GM23248 (cell line): ENCODE measurements at regions not wholly inside any gene's neighbourhood (a gene's known extent, or its start where the extent isn't known, plus 50 kb on each side); places are given as distances from the start of the nearest gene placed in this dataset.

ENCODE experiments used
- DNase-seq: peaks from one replicate; pipeline ENCODE4 v3.0.0-alpha.2; 2015
- H2AFZ ChIP-seq: fragments of 200-600 bp; sonication (generic); 2 replicates; pipeline ENCODE4 v1.6.1; 2016; ENCODE audit warnings: antibody characterized with exemption
- H3F3A ChIP-seq: fragments of 200-600 bp; sonication (generic); 2 replicates; pipeline ENCODE4 v1.6.1; 2016; ENCODE audit warnings: mild to moderate bottlenecking, antibody characterized with exemption, mixed run types; ENCODE audit not compliant: insufficient read depth
- H3K27ac ChIP-seq: fragments of 200-600 bp; sonication (generic); 2 replicates; pipeline ENCODE4 v1.5.1; 2016; ENCODE audit warnings: mild to moderate bottlenecking
- H3K27me3 ChIP-seq: fragments of 200-600 bp; sonication (generic); replicated peaks from 2 replicates; pipeline ENCODE4 v1.6.1; 2016; ENCODE audit warnings: mild to moderate bottlenecking; ENCODE audit not compliant: insufficient read depth
- H3K36me3 ChIP-seq: fragments of 200-600 bp; sonication (generic); 2 replicates; pipeline ENCODE4 v1.6.1; 2016; ENCODE audit warnings: low read depth, mild to moderate bottlenecking
- H3K4me1 ChIP-seq: fragments of 200-600 bp; sonication (generic); 2 replicates; pipeline ENCODE4 v1.6.1; 2016; ENCODE audit warnings: mild to moderate bottlenecking; ENCODE audit not compliant: insufficient read depth
- H3K4me2 ChIP-seq: fragments of 200-600 bp; sonication (generic); one replicate; pipeline ENCODE4 v1.6.1; 2016; ENCODE audit warnings: mild to moderate bottlenecking; ENCODE audit not compliant: unreplicated experiment
- H3K4me3 ChIP-seq: fragments of 200-600 bp; sonication (generic); 2 replicates; pipeline ENCODE4 v1.5.1; 2016; ENCODE audit warnings: mild to moderate bottlenecking
- H3K79me2 ChIP-seq: fragments of 200-600 bp; sonication (generic); 2 replicates; pipeline ENCODE4 v1.6.1; 2016; ENCODE audit warnings: mild to moderate bottlenecking; ENCODE audit not compliant: insufficient read depth
- H3K9ac ChIP-seq: fragments of 200-600 bp; sonication (generic); 2 replicates; pipeline ENCODE4 v1.6.1; 2016; ENCODE audit warnings: mild to moderate bottlenecking
- H3K9me2 ChIP-seq: fragments of 200-600 bp; sonication (generic); 2 replicates; pipeline ENCODE4 v1.6.1; 2016; ENCODE audit warnings: mixed run types, mild to moderate bottlenecking, moderate library complexity; ENCODE audit not compliant: insufficient read depth
- H3K9me3 ChIP-seq: fragments of 200-600 bp; sonication (generic); one replicate; pipeline ENCODE4 v1.6.1; 2017; ENCODE audit warnings: low read depth
- H4K20me1 ChIP-seq: fragments of 200-600 bp; sonication (generic); 2 replicates; pipeline ENCODE4 v1.6.0; 2016; ENCODE audit not compliant: insufficient read depth
- EZH2 ChIP-seq: fragments of 200-600 bp; sonication (generic); IDR thresholded peaks from 2 replicates; pipeline ENCODE4 v1.6.1; 2018; ENCODE audit warnings: antibody characterized with exemption, mild to moderate bottlenecking; ENCODE audit not compliant: insufficient read depth, poor library complexity, severe bottlenecking
- EZH2phosphoT487 ChIP-seq: fragments of 200-600 bp; sonication (generic); IDR thresholded peaks from 2 replicates; pipeline ENCODE4 v1.6.1; 2018; ENCODE audit warnings: antibody characterized with exemption, moderate library complexity, mild to moderate bottlenecking, low read depth; ENCODE audit not compliant: insufficient read depth
- WGBS, 2 experiments: methylation state at CpG; one replicate each; pipeline ENCODE4 v1.1.6; 2015 to 2017; ENCODE audit warnings: low lambda C conversion rate in 2 of 2, low coverage in 1 of 2; ENCODE audit errors: missing lambda C conversion rate in 2 of 2; 5-methylcytosine and 5-hydroxymethylcytosine counted together
- in situ Hi-C: fragments of 300-500 bp; cut with MboI; formaldehyde crosslinking; loops from 2 replicates; pipeline ENCODE4 v1.15.0; 2020

DNA sequence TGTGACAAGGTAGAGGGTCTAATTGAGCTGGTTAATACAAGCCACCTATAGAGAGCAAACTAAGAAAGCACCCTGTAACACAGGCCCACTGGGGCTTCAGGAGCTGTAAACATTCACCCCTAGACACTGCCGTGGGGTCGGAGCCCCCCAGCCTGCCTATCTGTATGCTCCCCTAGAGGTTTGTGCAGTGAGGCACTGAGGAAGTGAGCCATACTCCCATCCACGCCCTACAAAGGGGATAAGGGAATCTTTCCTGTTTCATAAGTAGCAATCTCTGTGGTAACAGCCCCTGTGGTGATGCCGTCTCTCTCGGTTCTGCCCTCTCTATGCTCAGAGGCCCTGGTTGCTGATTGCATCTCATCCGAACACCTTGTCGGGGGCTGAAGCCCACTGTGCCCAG is 94.2 kb upstream of the GJB6 start:
- TF ChIP-seq EZH2 (no peak), EZH2phosphoT487 (no peak)
- H4K20me1 ChIP-seq = no peaks in the 10 kb centered on the region
- H3K9ac ChIP-seq = no peak overlapping the region
- WGBS, 2 experiments = 58% methylated on average over 7 of the region's 7 CpGs
- no peaks in the 10 kb centered on the region for H3K9me3 ChIP-seq
- H3K27ac ChIP-seq = no peak overlapping the region
- in situ Hi-C loops = no loop called here
- peaks cover 19% of the 10 kb centered on the region for H3K27me3 ChIP-seq
- no peaks in the 10 kb centered on the region for H3F3A ChIP-seq
- H3K4me2 ChIP-seq = no peak overlapping the region
- H3K36me3 ChIP-seq = no peaks in the 10 kb centered on the region
- H3K9me2 ChIP-seq = no peaks in the 10 kb centered on the region
- H3K79me2 ChIP-seq = no peaks in the 10 kb centered on the region
- H2AFZ ChIP-seq = no peak overlapping the region
- no peak for DNase-seq
- H3K4me3 ChIP-seq = no peak overlapping the region
- no peaks in the 10 kb centered on the region for H3K4me1 ChIP-seq

DNA sequence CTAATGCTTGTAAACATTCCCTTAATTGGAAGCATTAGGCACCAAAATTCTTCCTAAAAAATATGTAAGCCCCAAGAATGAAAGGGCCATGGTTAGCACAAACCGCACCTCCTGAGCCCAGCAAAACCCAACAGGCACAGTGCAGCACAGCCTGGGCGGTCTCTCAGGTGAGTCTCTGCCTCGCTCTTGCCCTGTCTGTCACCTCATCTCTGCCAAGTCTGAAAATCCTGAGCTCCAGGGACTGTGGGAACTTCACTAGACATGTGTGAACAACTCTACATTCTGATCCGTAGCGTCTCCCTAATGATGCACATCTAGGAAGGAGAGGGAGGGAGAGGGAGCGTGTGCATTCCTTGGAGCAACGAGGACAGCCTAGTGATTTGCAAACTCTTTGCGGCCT is 88.8 kb upstream of the GJB6 start:
- WGBS, 2 experiments = 45 to 53% methylated on average over 8 of the region's 8 CpGs
- Histone ChIP-seq H3F3A (no peaks in the 10 kb centered on the region), H3K79me2 (no peaks in the 10 kb centered on the region), H3K9me2 (no peaks in the 10 kb centered on the region), H3K27ac (no peak overlapping the region), H3K4me1 (no peaks in the 10 kb centered on the region), H3K4me3 (no peak overlapping the region), H4K20me1 (no peaks in the 10 kb centered on the region), H3K27me3 (peaks cover 32% of the 10 kb centered on the region), H3K9ac (no peak overlapping the region), H2AFZ (no peak overlapping the region), H3K9me3 (no peaks in the 10 kb centered on the region), H3K36me3 (no peaks in the 10 kb centered on the region), H3K4me2 (no peak overlapping the region)
- TF ChIP-seq EZH2phosphoT487 (no peak), EZH2 (no peak)
- no peak for DNase-seq
- in situ Hi-C loops = no loop called here

DNA sequence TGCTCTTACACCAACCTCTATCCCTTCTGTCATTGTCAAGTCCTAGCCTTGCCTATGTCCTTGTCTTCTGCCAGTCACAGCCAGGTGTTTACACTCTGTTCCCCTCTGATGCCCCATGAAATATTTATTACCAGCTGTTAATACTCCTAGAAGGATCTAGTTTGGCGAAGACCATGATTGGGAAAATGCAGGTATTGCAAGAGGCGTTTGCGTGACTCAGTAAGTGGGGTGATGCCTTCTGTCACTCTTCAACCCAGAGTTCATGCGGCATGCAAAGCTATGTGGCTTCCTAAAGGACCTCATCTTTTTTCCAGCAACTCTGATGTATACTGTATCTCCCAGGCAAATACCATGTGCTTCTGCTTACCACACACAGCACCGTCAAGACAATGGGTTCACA is 81.8 kb upstream of the GJB6 start:
- H3K4me3 ChIP-seq = no peak overlapping the region
- 62 to 65% methylated on average over 5 of the region's 5 CpGs for WGBS, 2 experiments
- no peak overlapping the region for H3K27ac ChIP-seq
- H3K9ac ChIP-seq = no peak overlapping the region
- no peaks in the 10 kb centered on the region for H3K9me3 ChIP-seq
- in situ Hi-C loops = no loop called here
- no peaks in the 10 kb centered on the region for H3F3A ChIP-seq
- no peaks in the 10 kb centered on the region for H3K36me3 ChIP-seq
- H3K79me2 ChIP-seq = no peaks in the 10 kb centered on the region
- TF ChIP-seq EZH2phosphoT487 = no peak
- TF ChIP-seq EZH2 = no peak
- H3K27me3 ChIP-seq = peaks cover 18% of the 10 kb centered on the region
- H3K4me2 ChIP-seq = no peak overlapping the region
- no peaks in the 10 kb centered on the region for H3K4me1 ChIP-seq
- DNase-seq = no peak
- H4K20me1 ChIP-seq = no peaks in the 10 kb centered on the region
- H3K9me2 ChIP-seq = no peaks in the 10 kb centered on the region
- no peak overlapping the region for H2AFZ ChIP-seq

DNA sequence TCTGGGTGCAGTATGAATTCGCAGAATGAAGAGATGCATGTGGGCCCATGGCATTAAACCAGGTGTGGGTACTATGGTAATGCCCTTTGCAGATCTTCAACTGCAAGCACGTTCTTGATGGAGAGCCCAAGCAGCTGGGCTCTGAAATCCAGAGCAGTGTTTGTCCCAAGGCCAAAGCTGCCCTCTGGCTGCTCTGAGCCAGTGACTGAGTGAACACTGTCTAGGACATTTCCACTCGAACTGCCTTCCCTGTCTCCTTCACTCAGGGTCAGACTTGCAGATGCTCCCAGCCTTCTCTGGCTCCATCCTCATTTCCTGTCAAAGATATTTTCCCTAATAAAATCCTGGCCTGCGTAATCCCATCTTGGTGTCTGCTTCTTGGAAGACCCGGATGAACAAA is 80.2 kb upstream of the GJB6 start:
- H3K4me2 ChIP-seq = no peak overlapping the region
- H3K9me3 ChIP-seq = peaks cover 3% of the 10 kb centered on the region
- H3K27me3 ChIP-seq = peaks cover 22% of the 10 kb centered on the region
- H3K9ac ChIP-seq = no peak overlapping the region
- no peak overlapping the region for H2AFZ ChIP-seq
- no peak overlapping the region for H3K4me3 ChIP-seq
- no peaks in the 10 kb centered on the region for H4K20me1 ChIP-seq
- no peaks in the 10 kb centered on the region for H3K4me1 ChIP-seq
- H3K9me2 ChIP-seq = no peaks in the 10 kb centered on the region
- no peaks in the 10 kb centered on the region for H3F3A ChIP-seq
- no peaks in the 10 kb centered on the region for H3K79me2 ChIP-seq
- no peaks in the 10 kb centered on the region for H3K36me3 ChIP-seq
- TF ChIP-seq EZH2phosphoT487 (no peak), EZH2 (no peak)
- no peak for DNase-seq
- in situ Hi-C loops = no loop called here
- H3K27ac ChIP-seq = no peak overlapping the region
- WGBS, 2 experiments = 57 to 62% methylated on average over 5 of the region's 5 CpGs

DNA sequence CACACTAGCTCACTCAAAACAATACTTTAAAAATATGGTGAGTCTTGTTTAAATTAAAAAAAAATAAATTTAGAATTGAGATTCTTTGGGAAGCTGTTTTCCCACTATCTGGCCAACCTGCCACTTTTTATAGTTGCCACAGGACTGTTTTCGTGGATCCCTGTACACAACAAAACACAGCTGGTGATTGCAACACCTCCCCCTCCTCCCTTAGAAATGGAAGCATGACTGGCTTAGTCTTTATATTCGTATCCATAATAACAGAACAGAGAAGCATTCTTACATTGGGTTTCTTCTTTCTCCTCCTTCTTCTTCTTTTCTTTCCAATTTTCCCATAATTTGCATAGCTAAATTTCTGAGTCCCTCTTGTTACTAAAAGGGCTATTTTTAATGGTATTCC is 79.5 kb upstream of the GJB6 start:
- no peaks in the 10 kb centered on the region for H3K36me3 ChIP-seq
- H2AFZ ChIP-seq = no peak overlapping the region
- H3K9me3 ChIP-seq = peaks cover 3% of the 10 kb centered on the region
- H3K27me3 ChIP-seq = peaks cover 22% of the 10 kb centered on the region
- no peaks in the 10 kb centered on the region for H3K79me2 ChIP-seq
- TF ChIP-seq EZH2 = no peak
- no peak for TF ChIP-seq EZH2phosphoT487
- no peak overlapping the region for H3K4me3 ChIP-seq
- no peaks in the 10 kb centered on the region for H3K4me1 ChIP-seq
- no peak overlapping the region for H3K4me2 ChIP-seq
- H3F3A ChIP-seq = no peaks in the 10 kb centered on the region
- no peak overlapping the region for H3K9ac ChIP-seq
- H4K20me1 ChIP-seq = no peaks in the 10 kb centered on the region
- H3K27ac ChIP-seq = no peak overlapping the region
- no peak for DNase-seq
- 35 to 37% methylated on average over 2 of the region's 2 CpGs for WGBS, 2 experiments
- no peaks in the 10 kb centered on the region for H3K9me2 ChIP-seq
- in situ Hi-C loops = no loop called here
